WTC11 (cell line): ENCODE measurements at regions not wholly inside any gene's neighbourhood (a gene's known extent, or its start where the extent isn't known, plus 50 kb on each side); places are given as distances from the start of the nearest gene placed in this dataset.
A peak's percentile ranks its signal among the peaks of the same experiment; 100 is the strongest.

ENCODE experiments used
- ATAC-seq: fragments of 200-7000 bp; cut with Tn5 transposase; 2 replicates; pipeline ENCODE4 v1.10.0; 2021; ENCODE audit warnings: mild to moderate bottlenecking, moderate library complexity
- CTCF ChIA-PET: fragments of 300-600 bp; sonication (Branson Sonifier 250); formaldehyde crosslinking; loops from one replicate; lab custom pipeline; 2021; ENCODE audit warnings: antibody characterized with exemption; lab: Charles Lee
- POLR2A ChIA-PET: fragments of 350-600 bp; sonication (Branson Sonifier 250); formaldehyde crosslinking; loops from one replicate; lab custom pipeline; 2021; ENCODE audit warnings: antibody characterized with exemption; lab: Charles Lee
- DNase-seq: peaks from one replicate; pipeline ENCODE4 v3.0.0; 2021; ENCODE audit warnings: low spot score
- H3K27ac Mint-ChIP-seq: 2 replicates; pipeline ENCODE4 v1.8.0; 2021; ENCODE audit warnings: mixed read lengths
- H3K27me3 Mint-ChIP-seq: 2 replicates; pipeline ENCODE4 v1.8.0; 2021; ENCODE audit warnings: low read depth, mild to moderate bottlenecking, moderate library complexity, mixed read lengths
- H3K36me3 Mint-ChIP-seq: 2 replicates; pipeline ENCODE4 v1.8.0; 2021; ENCODE audit warnings: mixed read lengths
- H3K4me1 Mint-ChIP-seq: 2 replicates; pipeline ENCODE4 v1.8.0; 2022; ENCODE audit warnings: mixed read lengths
- H3K4me3 Mint-ChIP-seq: 2 replicates; pipeline ENCODE4 v1.8.0; 2021; ENCODE audit warnings: mild to moderate bottlenecking, moderate library complexity, mixed read lengths
- H3K9me3 Mint-ChIP-seq: 2 replicates; pipeline ENCODE4 v1.8.0; 2021; ENCODE audit warnings: mixed read lengths
- E2F4 ChIP-seq: sonication (generic); formaldehyde crosslinking; IDR thresholded peaks from 2 replicates; pipeline ENCODE4 v1.8.1; 2022; ENCODE audit warnings: low read depth, mild to moderate bottlenecking, moderate library complexity, missing genetic modification reagents, borderline replicate concordance
- FOXK1 ChIP-seq: sonication (generic); formaldehyde crosslinking; IDR thresholded peaks from 2 replicates; pipeline ENCODE4 v1.8.0; 2022; ENCODE audit warnings: mild to moderate bottlenecking, moderate library complexity, missing genetic modification reagents
- GABPB1 ChIP-seq: sonication (generic); formaldehyde crosslinking; IDR thresholded peaks from 2 replicates; pipeline ENCODE4 v1.8.1; 2023; ENCODE audit warnings: mild to moderate bottlenecking, missing genetic modification reagents
- NFATC4 ChIP-seq: fragments of 250-450 bp; sonication (Bioruptor Pico); IDR thresholded peaks from 2 replicates; pipeline ENCODE4 v1.9.0; 2021; ENCODE audit warnings: mild to moderate bottlenecking
- NFE2L1 ChIP-seq: sonication (generic); formaldehyde crosslinking; IDR thresholded peaks from 2 replicates; pipeline ENCODE4 v1.8.1; 2023; ENCODE audit warnings: missing genetic modification reagents
- NR2C2 ChIP-seq: sonication (generic); formaldehyde crosslinking; IDR thresholded peaks from 2 replicates; pipeline ENCODE4 v1.8.0; 2022; ENCODE audit warnings: mild to moderate bottlenecking, missing genetic modification reagents
- SOX15 ChIP-seq: fragments of 250-450 bp; sonication (Bioruptor Pico); IDR thresholded peaks from 2 replicates; pipeline ENCODE4 v1.9.0; 2021; ENCODE audit warnings: mild to moderate bottlenecking
- STAT6 ChIP-seq: sonication (generic); formaldehyde crosslinking; conservative IDR thresholded peaks from 2 replicates; pipeline ENCODE4 v1.8.1; 2023; ENCODE audit warnings: mild to moderate bottlenecking, low read depth, missing genetic modification reagents, moderate library complexity
- TCF7 ChIP-seq: sonication (generic); formaldehyde crosslinking; IDR thresholded peaks from 2 replicates; pipeline ENCODE4 v1.8.0; 2022; ENCODE audit warnings: mild to moderate bottlenecking, low read depth, missing genetic modification reagents, moderate library complexity
- TEAD4 ChIP-seq: sonication (generic); formaldehyde crosslinking; IDR thresholded peaks from 2 replicates; pipeline ENCODE4 v1.8.0; 2022; ENCODE audit warnings: mild to moderate bottlenecking, missing genetic modification reagents
- ZNF396 ChIP-seq: fragments of 250-450 bp; sonication (Bioruptor Pico); IDR thresholded peaks from 2 replicates; pipeline ENCODE4 v1.8.0; 2021; ENCODE audit warnings: mild to moderate bottlenecking, moderate library complexity, borderline replicate concordance
- ZNF416 ChIP-seq: fragments of 250-450 bp; sonication (Bioruptor Pico); IDR thresholded peaks from 2 replicates; pipeline ENCODE4 v1.9.0; 2021; ENCODE audit warnings: mild to moderate bottlenecking, inconsistent platforms
- TF ChIP-seq, protein P1 (sequence below): sonication (generic); formaldehyde crosslinking; IDR thresholded peaks from 2 replicates; pipeline ENCODE4 v1.8.1; 2023; ENCODE audit warnings: mild to moderate bottlenecking, moderate library complexity, missing genetic modification reagents
- TF ChIP-seq, protein P2 (sequence below): sonication (generic); formaldehyde crosslinking; IDR thresholded peaks from 2 replicates; pipeline ENCODE4 v1.8.0; 2022; ENCODE audit warnings: missing genetic modification reagents
- TF ChIP-seq, protein P3 (sequence below): sonication (generic); formaldehyde crosslinking; IDR thresholded peaks from 2 replicates; pipeline ENCODE4 v1.8.0; 2023; ENCODE audit warnings: missing genetic modification reagents, mild to moderate bottlenecking, borderline replicate concordance
- TF ChIP-seq, protein P4 (sequence below): sonication (generic); formaldehyde crosslinking; IDR thresholded peaks from 2 replicates; pipeline ENCODE4 v1.8.1; 2023; ENCODE audit warnings: mild to moderate bottlenecking, missing genetic modification reagents, moderate library complexity

- CTCF ChIA-PET: no interaction called here
- Mint-ChIP-seq H3K4me1 (peaks cover 40% of the 10 kb centered on the region), H3K4me3 (no peak overlapping the region), H3K27me3 (no peaks in the 10 kb centered on the region), H3K27ac (no peak overlapping the region)
- no peak for TF ChIP-seq SOX15
- TF ChIP-seq, all 79 proteins: peak for 0
- ATAC-seq (no peak), DNase-seq (no peak)
- Mint-ChIP-seq H3K36me3 (no peaks in the 10 kb centered on the region), H3K9me3 (no peaks in the 10 kb centered on the region)
- POLR2A ChIA-PET: no interaction called here
These were observed 80.1 kb upstream of the GLS start for GRCh38 chr2:190800528-190800927.

GRCh38 chr2:190802129-190802528 is 78.5 kb upstream of the GLS start:
- H3K4me1 Mint-ChIP-seq: peaks cover 40% of the 10 kb centered on the region
- H3K4me3 Mint-ChIP-seq: no peak overlapping the region
- TF ChIP-seq, protein P1, sequence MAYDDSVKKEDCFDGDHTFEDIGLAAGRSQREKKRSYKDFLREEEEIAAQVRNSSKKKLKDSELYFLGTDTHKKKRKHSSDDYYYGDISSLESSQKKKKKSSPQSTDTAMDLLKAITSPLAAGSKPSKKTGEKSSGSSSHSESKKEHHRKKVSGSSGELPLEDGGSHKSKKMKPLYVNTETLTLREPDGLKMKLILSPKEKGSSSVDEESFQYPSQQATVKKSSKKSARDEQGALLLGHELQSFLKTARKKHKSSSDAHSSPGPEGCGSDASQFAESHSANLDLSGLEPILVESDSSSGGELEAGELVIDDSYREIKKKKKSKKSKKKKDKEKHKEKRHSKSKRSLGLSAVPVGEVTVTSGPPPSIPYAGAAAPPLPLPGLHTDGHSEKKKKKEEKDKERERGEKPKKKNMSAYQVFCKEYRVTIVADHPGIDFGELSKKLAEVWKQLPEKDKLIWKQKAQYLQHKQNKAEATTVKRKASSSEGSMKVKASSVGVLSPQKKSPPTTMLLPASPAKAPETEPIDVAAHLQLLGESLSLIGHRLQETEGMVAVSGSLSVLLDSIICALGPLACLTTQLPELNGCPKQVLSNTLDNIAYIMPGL (CRISPR knock-in tag): no peak
- TF ChIP-seq FOXK1 (CRISPR knock-in tag) (no peak), ZNF396 (CRISPR knock-in tag) (no peak), GABPB1 (CRISPR knock-in tag) (no peak), NFATC4 (CRISPR knock-in tag) (no peak), TCF7 (CRISPR knock-in tag) (no peak), TEAD4 (CRISPR knock-in tag) (no peak), NR2C2 (CRISPR knock-in tag) (no peak), NFE2L1 (no peak), E2F4 (no peak), STAT6 (CRISPR knock-in tag) (no peak), ZNF416 (CRISPR knock-in tag) (no peak)
- TF ChIP-seq, protein P2, sequence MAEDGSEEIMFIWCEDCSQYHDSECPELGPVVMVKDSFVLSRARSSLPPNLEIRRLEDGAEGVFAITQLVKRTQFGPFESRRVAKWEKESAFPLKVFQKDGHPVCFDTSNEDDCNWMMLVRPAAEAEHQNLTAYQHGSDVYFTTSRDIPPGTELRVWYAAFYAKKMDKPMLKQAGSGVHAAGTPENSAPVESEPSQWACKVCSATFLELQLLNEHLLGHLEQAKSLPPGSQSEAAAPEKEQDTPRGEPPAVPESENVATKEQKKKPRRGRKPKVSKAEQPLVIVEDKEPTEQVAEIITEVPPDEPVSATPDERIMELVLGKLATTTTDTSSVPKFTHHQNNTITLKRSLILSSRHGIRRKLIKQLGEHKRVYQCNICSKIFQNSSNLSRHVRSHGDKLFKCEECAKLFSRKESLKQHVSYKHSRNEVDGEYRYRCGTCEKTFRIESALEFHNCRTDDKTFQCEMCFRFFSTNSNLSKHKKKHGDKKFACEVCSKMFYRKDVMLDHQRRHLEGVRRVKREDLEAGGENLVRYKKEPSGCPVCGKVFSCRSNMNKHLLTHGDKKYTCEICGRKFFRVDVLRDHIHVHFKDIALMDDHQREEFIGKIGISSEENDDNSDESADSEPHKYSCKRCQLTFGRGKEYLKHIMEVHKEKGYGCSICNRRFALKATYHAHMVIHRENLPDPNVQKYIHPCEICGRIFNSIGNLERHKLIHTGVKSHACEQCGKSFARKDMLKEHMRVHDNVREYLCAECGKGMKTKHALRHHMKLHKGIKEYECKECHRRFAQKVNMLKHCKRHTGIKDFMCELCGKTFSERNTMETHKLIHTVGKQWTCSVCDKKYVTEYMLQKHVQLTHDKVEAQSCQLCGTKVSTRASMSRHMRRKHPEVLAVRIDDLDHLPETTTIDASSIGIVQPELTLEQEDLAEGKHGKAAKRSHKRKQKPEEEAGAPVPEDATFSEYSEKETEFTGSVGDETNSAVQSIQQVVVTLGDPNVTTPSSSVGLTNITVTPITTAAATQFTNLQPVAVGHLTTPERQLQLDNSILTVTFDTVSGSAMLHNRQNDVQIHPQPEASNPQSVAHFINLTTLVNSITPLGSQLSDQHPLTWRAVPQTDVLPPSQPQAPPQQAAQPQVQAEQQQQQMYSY (CRISPR knock-in tag): no peak
- TF ChIP-seq, protein P3, sequence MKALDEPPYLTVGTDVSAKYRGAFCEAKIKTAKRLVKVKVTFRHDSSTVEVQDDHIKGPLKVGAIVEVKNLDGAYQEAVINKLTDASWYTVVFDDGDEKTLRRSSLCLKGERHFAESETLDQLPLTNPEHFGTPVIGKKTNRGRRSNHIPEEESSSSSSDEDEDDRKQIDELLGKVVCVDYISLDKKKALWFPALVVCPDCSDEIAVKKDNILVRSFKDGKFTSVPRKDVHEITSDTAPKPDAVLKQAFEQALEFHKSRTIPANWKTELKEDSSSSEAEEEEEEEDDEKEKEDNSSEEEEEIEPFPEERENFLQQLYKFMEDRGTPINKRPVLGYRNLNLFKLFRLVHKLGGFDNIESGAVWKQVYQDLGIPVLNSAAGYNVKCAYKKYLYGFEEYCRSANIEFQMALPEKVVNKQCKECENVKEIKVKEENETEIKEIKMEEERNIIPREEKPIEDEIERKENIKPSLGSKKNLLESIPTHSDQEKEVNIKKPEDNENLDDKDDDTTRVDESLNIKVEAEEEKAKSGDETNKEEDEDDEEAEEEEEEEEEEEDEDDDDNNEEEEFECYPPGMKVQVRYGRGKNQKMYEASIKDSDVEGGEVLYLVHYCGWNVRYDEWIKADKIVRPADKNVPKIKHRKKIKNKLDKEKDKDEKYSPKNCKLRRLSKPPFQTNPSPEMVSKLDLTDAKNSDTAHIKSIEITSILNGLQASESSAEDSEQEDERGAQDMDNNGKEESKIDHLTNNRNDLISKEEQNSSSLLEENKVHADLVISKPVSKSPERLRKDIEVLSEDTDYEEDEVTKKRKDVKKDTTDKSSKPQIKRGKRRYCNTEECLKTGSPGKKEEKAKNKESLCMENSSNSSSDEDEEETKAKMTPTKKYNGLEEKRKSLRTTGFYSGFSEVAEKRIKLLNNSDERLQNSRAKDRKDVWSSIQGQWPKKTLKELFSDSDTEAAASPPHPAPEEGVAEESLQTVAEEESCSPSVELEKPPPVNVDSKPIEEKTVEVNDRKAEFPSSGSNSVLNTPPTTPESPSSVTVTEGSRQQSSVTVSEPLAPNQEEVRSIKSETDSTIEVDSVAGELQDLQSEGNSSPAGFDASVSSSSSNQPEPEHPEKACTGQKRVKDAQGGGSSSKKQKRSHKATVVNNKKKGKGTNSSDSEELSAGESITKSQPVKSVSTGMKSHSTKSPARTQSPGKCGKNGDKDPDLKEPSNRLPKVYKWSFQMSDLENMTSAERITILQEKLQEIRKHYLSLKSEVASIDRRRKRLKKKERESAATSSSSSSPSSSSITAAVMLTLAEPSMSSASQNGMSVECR: no peak
- TF ChIP-seq, protein P4, sequence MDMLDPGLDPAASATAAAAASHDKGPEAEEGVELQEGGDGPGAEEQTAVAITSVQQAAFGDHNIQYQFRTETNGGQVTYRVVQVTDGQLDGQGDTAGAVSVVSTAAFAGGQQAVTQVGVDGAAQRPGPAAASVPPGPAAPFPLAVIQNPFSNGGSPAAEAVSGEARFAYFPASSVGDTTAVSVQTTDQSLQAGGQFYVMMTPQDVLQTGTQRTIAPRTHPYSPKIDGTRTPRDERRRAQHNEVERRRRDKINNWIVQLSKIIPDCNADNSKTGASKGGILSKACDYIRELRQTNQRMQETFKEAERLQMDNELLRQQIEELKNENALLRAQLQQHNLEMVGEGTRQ (CRISPR knock-in tag): no peak
- TF ChIP-seq, all 79 proteins: peak for 0
- ChIA-PET POLR2A (no interaction called here), CTCF (interaction anchor here (1.2 to 1.4 kb wide), 4 partner anchors 13 to 122 kb away, joined by 4 to 5 read pairs (median 4); no protein-coding TSS in a partner anchor)
- DNase-seq (peak; percentile 39), ATAC-seq (peak; percentile 88)
- no peak overlapping the region; the same call in 1 of the 2 replicates for H3K27ac Mint-ChIP-seq
- no peaks in the 10 kb centered on the region for H3K9me3 Mint-ChIP-seq
- no peaks in the 10 kb centered on the region for H3K27me3 Mint-ChIP-seq
- H3K36me3 Mint-ChIP-seq: no peaks in the 10 kb centered on the region
